Spleen (tissue), 11 donors: ENCODE measurements at regions not wholly inside any gene's neighbourhood (a gene's known extent, or its start where the extent isn't known, plus 50 kb on each side); places are given as distances from the start of the nearest gene placed in this dataset.

Experiments used
- DNase-seq: peaks from one replicate; pipeline ENCODE4 v3.0.0-alpha.2; 2020
- H3K27ac ChIP-seq, 8 donors: fragments of 200-600 bp; sonication (generic) in 7 of 8; 1 replicate in 4 of 8; 2 replicates in 4 of 8; pipeline versions ENCODE4 v1.5.0 to v1.8.0; 2016 to 2021; ENCODE audit warnings: inconsistent platforms in 4 of 8, mild to moderate bottlenecking in 4 of 8, moderate library complexity in 1 of 8
- H3K27me3 ChIP-seq, 7 donors: fragments of 200-600 bp; sonication (generic) in 6 of 7; replicated peaks in 1 of 7; 1 replicate in 4 of 7; 2 replicates in 3 of 7; pipeline versions ENCODE4 v1.5.0 to v1.8.0; 2016 to 2021; ENCODE audit warnings: inconsistent platforms in 3 of 7, mild to moderate bottlenecking in 1 of 7
- H3K36me3 ChIP-seq, 6 donors: fragments of 200-600 bp; sonication (generic) in 5 of 6; 1 replicate in 4 of 6; 2 replicates in 2 of 6; pipeline versions ENCODE4 v1.5.0 to v1.8.0; 2016 to 2021; ENCODE audit warnings: inconsistent platforms in 2 of 6
- H3K4me1 ChIP-seq, 6 donors: fragments of 200-600 bp; sonication (generic) in 5 of 6; 1 replicate in 3 of 6; 2 replicates in 3 of 6; pipeline versions ENCODE4 v1.5.0 to v1.8.0; 2016 to 2021; ENCODE audit warnings: inconsistent platforms in 3 of 6
- H3K4me3 ChIP-seq, 8 donors: fragments of 200-600 bp; sonication (generic) in 7 of 8; 1 replicate in 4 of 8; 2 replicates in 4 of 8; pipeline versions ENCODE4 v1.5.0 to v1.8.0; 2016 to 2021; ENCODE audit warnings: inconsistent platforms in 4 of 8, mild to moderate bottlenecking in 4 of 8, moderate library complexity in 2 of 8
- H3K9me3 ChIP-seq, 8 donors: fragments of 200-600 bp; sonication (generic) in 7 of 8; 1 replicate in 4 of 8; 2 replicates in 4 of 8; pipeline versions ENCODE4 v1.5.0 to v1.8.0; 2016 to 2021; ENCODE audit warnings: inconsistent platforms in 4 of 8
- POLR2A ChIP-seq, 3 donors: fragments of 450-650 bp; IDR thresholded peaks; one replicate each; pipeline ENCODE4 v1.5.1; 2017; ENCODE audit warnings: antibody characterized with exemption in 3 of 3, mild to moderate bottlenecking in 1 of 3
- POLR2AphosphoS5 ChIP-seq, 3 donors: sonication (generic); formaldehyde crosslinking; IDR thresholded peaks; one replicate each; pipeline ENCODE4 v1.5.1; 2017; ENCODE audit warnings: antibody characterized with exemption in 3 of 3
- WGBS, 5 donors: extraction: QIAGEN DNeasy Blood & Tissue Kit in 3 of 5; methylation state at CpG; one replicate each; pipeline versions ENCODE4 v1.1.5 to v1.1.7; 2013 to 2018; 5-methylcytosine and 5-hydroxymethylcytosine counted together
- intact Hi-C: fragments of 100-400 bp; cut with DNase I; formaldehyde crosslinking; loops from one replicate; pipeline ENCODE4 v1.15.0; 2023; ENCODE audit warnings: low total_unique reads
- TF ChIP-seq, protein P1 (sequence below), 11 experiments: fragments of 200-600 bp in 7 of 11; fragments of 450-650 bp in 4 of 11; sonication (generic) in 4 of 11; IDR thresholded peaks in 8 of 11; conservative IDR thresholded peaks in 3 of 11; 1 replicate in 7 of 11; 2 replicates in 4 of 11; pipeline versions ENCODE4 v1.4.0 to v1.8.0; 2016 to 2021; ENCODE audit warnings: antibody characterized with exemption in 11 of 11, inconsistent platforms in 4 of 11, mild to moderate bottlenecking in 1 of 11
- donor health status: healthy with polysubstance abuse.
- donor health status: DM: no; HTN: no; CAD: no; lungs with moderate emphysema.
- donor health status: DM: no; HTN: no; CAD: no.
- donor health status: Bipolar disorder and iron deficiency.
- donor health status: healthy.
- donor health status: DM: no; HTN: no; CAD: no.
- donor health status: DM: yes; HTN: yes; CAD: no.

DNA sequence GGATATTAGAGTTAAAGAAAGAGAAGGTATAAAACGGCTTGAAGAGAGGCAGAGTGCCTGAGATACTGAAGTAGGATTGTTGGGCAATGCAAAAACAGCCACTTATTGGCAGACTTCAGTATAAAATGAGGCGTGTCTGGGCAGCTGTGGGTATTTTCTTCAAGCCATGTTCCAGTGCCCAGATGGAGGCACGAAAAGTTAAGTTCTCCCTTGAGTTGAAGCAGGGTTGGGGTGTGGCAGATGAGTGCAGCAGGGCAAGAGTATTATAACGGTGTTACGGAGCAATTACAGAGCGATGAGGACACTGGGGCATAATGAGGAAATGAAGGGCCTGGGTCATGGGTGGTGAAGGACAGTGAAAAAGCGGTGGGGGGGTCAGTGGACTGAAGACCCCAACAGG, 73.7 kb upstream of the CREB3L1 start:
- no peak for TF ChIP-seq POLR2A (IDR thresholded peaks at IDR 0.05)
- TF ChIP-seq POLR2AphosphoS5 (IDR thresholded peaks at IDR 0.05) = no peak
- TF ChIP-seq, protein P1, sequence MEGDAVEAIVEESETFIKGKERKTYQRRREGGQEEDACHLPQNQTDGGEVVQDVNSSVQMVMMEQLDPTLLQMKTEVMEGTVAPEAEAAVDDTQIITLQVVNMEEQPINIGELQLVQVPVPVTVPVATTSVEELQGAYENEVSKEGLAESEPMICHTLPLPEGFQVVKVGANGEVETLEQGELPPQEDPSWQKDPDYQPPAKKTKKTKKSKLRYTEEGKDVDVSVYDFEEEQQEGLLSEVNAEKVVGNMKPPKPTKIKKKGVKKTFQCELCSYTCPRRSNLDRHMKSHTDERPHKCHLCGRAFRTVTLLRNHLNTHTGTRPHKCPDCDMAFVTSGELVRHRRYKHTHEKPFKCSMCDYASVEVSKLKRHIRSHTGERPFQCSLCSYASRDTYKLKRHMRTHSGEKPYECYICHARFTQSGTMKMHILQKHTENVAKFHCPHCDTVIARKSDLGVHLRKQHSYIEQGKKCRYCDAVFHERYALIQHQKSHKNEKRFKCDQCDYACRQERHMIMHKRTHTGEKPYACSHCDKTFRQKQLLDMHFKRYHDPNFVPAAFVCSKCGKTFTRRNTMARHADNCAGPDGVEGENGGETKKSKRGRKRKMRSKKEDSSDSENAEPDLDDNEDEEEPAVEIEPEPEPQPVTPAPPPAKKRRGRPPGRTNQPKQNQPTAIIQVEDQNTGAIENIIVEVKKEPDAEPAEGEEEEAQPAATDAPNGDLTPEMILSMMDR (IDR thresholded peaks at IDR 0.05 in 8 of 11, conservative IDR thresholded peaks at IDR 0.05 in 3 of 11) = no peak
- H3K4me3 ChIP-seq = no peak overlapping the region
- no peak for DNase-seq
- H3K27me3 ChIP-seq = peaks cover 0 to 11% (median 0%) of the 10 kb centered on the region in 7 donors
- H3K27ac ChIP-seq = no peak overlapping the region
- intact Hi-C loops = no loop called here
- H3K4me1 ChIP-seq = no peaks in the 10 kb centered on the region
- H3K36me3 ChIP-seq = no peaks in the 10 kb centered on the region
- H3K9me3 ChIP-seq = no peaks in the 10 kb centered on the region
- WGBS, 5 donors = 79 to 92% (median 82%) methylated on average over 7 of the region's 7 CpGs

DNA sequence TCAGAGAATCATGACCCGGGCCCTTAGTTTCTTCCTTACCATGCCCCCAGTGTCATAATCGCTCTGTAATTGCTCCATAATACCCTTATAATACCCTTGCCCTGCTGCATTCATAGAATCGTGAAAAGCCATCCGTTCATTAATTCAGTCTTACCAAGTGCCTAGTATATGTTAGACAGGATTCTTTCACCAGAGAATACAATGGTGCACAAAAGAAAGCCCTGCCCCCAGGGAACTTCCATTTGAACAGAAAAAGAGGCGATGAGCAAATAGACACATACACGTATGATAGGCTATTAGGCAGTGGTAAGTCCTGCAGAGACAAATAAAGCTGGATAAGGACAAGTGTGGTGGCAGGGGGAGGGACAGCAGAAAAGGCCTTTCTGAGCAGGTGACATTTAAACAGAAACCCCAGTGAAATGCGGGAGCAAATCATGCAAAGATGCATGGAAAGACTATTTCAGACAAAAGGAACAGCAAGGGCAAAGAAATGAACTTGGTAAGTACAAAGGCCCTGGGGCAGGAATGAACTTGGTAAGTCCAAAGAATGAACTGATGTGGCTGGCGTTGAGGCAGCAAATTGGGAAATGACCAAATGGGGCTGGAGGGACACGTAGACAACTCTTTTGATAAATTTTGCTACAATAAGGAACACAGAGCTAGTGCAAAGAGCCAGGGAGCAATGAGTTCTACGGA, 74.6 kb upstream of the CREB3L1 start:
- no peaks in the 10 kb centered on the region for H3K4me1 ChIP-seq
- H3K27me3 ChIP-seq = peaks cover 0 to 11% (median 0%) of the 10 kb centered on the region in 7 donors
- H3K4me3 ChIP-seq = no peak overlapping the region
- no peak for DNase-seq
- TF ChIP-seq POLR2A (IDR thresholded peaks at IDR 0.05) = no peak
- TF ChIP-seq, protein P1 (IDR thresholded peaks at IDR 0.05 in 8 of 11, conservative IDR thresholded peaks at IDR 0.05 in 3 of 11) = no peak
- no peak for TF ChIP-seq POLR2AphosphoS5 (IDR thresholded peaks at IDR 0.05)
- H3K27ac ChIP-seq = no peak overlapping the region
- no peaks in the 10 kb centered on the region for H3K36me3 ChIP-seq
- 84 to 92% (median 88%) methylated on average over 10 of the region's 10 CpGs for WGBS, 5 donors
- intact Hi-C loops = no loop called here
- H3K9me3 ChIP-seq = no peaks in the 10 kb centered on the region

DNA sequence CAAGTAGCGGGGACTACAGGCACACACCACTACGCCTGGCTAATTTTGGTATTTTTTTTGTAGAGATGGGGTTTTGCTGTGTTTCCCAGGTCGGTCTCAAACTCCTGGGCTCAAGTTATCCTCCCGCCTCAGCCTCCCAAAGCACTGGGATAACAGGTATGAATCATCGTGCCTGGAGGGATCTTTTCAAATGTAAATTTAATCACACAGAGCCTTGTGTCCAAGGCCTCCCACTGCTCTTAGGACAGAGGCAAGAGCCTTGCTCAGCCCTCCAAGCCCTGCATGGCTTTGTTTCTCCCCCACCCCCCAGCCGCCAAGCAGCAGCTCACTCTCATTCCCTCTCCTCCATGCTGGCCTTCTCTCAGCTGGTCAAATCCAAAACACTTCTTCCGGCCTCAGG, 75.3 kb upstream of the CREB3L1 start:
- TF ChIP-seq POLR2A (IDR thresholded peaks at IDR 0.05) (no peak), POLR2AphosphoS5 (IDR thresholded peaks at IDR 0.05) (no peak)
- TF ChIP-seq, protein P1 (IDR thresholded peaks at IDR 0.05 in 8 of 11, conservative IDR thresholded peaks at IDR 0.05 in 3 of 11) = no peak
- H3K36me3 ChIP-seq = no peaks in the 10 kb centered on the region
- peaks cover 0 to 11% (median 0%) of the 10 kb centered on the region in 7 donors for H3K27me3 ChIP-seq
- intact Hi-C loops = no loop called here
- no peaks in the 10 kb centered on the region for H3K9me3 ChIP-seq
- H3K27ac ChIP-seq = no peak overlapping the region
- WGBS, 5 donors = 78 to 90% (median 86%) methylated on average over 7 of the region's 7 CpGs
- no peak overlapping the region for H3K4me3 ChIP-seq
- no peak for DNase-seq
- H3K4me1 ChIP-seq = no peaks in the 10 kb centered on the region

DNA sequence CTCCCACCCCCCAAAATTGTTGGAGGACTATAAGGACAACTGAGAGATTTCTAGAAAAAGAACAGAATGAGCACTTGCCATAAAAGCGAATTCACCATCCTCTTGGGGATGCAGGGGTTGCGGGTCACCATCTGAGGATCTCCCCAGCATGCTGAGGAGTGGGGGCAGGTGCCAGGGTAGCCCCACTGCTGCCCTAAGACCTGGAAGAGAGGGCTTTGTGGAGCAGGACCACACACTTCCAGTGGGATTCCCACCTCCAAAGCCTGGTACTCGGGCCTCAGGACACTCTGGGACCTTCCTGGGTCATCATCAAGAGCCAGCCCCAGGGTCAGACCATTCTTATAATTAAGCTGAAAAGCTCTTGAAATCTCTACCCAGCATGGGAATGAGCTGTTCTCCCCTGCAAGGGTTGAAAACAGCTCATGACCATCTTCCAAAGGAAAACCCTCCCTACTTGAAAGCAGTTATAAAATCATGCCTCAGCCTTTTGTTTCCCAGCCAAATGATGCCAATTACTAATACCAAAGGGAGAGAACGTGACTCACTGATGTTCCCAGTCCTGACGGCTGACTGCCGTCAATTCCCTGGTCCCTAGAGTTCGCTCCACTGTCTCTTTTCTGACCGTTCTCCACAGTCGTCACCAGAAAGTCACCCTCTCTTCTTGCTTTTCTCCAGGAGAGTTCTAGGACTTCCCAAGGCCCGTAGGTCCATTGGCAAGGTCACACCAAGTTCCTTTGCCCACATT, 76.8 kb upstream of the CREB3L1 start:
- no peak overlapping the region for H3K4me3 ChIP-seq
- H3K4me1 ChIP-seq = no peaks in the 10 kb centered on the region
- H3K27ac ChIP-seq = no peak overlapping the region
- no peaks in the 10 kb centered on the region for H3K9me3 ChIP-seq
- H3K36me3 ChIP-seq = no peaks in the 10 kb centered on the region
- intact Hi-C loops = no loop called here
- TF ChIP-seq POLR2AphosphoS5 (IDR thresholded peaks at IDR 0.05) (no peak), POLR2A (IDR thresholded peaks at IDR 0.05) (no peak)
- TF ChIP-seq, protein P1 (IDR thresholded peaks at IDR 0.05 in 8 of 11, conservative IDR thresholded peaks at IDR 0.05 in 3 of 11) = no peak
- no peak for DNase-seq
- peaks cover 0 to 11% (median 0%) of the 10 kb centered on the region in 7 donors for H3K27me3 ChIP-seq
- WGBS, 5 donors = 78 to 93% (median 82%) methylated on average over 10 of the region's 10 CpGs
